Psoas muscle (tissue), 7 donors: ENCODE measurements at regions not wholly inside any gene's neighbourhood (a gene's known extent, or its start where the extent isn't known, plus 50 kb on each side); places are given as distances from the start of the nearest gene placed in this dataset.

Source experiments
- ATAC-seq, 4 donors: fragments of 200-7000 bp; cut with Tn5 transposase; one replicate each; pipeline ENCODE4 v1.9.1; 2020; ENCODE audit warnings: moderate library complexity in 3 of 4, mild to moderate bottlenecking in 2 of 4
- DNase-seq, 2 donors: peaks; one replicate each; pipeline ENCODE4 v3.0.0-alpha.2; 2020
- H3K27ac ChIP-seq: fragments of 200-600 bp; one replicate; pipeline ENCODE4 v1.8.0; 2022
- H3K27me3 ChIP-seq, 3 donors: fragments of 200-600 bp in 1 of 3; one replicate each; pipeline versions ENCODE4 v1.6.1 to v1.8.0; 2013 to 2022; ENCODE audit warnings: low read length in 2 of 3, mild to moderate bottlenecking in 2 of 3, moderate library complexity in 1 of 3; ENCODE audit not compliant: insufficient read depth in 3 of 3
- H3K36me3 ChIP-seq, 2 donors: fragments of 200-600 bp in 1 of 2; one replicate each; pipeline versions ENCODE4 v1.6.1 to v1.8.0; 2013 to 2022; ENCODE audit warnings: low read depth in 1 of 2, mild to moderate bottlenecking in 1 of 2, moderate library complexity in 1 of 2; ENCODE audit not compliant: insufficient read depth in 1 of 2
- H3K4me1 ChIP-seq: fragments of 200-600 bp; one replicate; pipeline ENCODE4 v1.8.0; 2022
- H3K4me3 ChIP-seq: fragments of 200-600 bp; one replicate; pipeline ENCODE4 v1.8.0; 2022; ENCODE audit warnings: mild to moderate bottlenecking
- H3K9me3 ChIP-seq: fragments of 200-600 bp; one replicate; pipeline ENCODE4 v1.8.0; 2022
- WGBS, 3 donors: extraction: QIAGEN DNeasy Blood & Tissue Kit; methylation state at CpG; one replicate each; pipeline versions ENCODE4 v1.1.6 to v1.1.7; 2013; 5-methylcytosine and 5-hydroxymethylcytosine counted together
- intact Hi-C, 2 donors: fragments of 100-400 bp; cut with DNase I; formaldehyde crosslinking; loops; one replicate each; pipeline versions ENCODE4 v1.11.0 to v1.14.2; 2022
- TF ChIP-seq, protein P1 (sequence below): fragments of 200-600 bp; IDR thresholded peaks from one replicate; pipeline ENCODE4 v1.8.0; 2022; ENCODE audit warnings: antibody characterized with exemption
- donor health status: healthy with polysubstance abuse.
- donor health status: DM: no; HTN: no; CAD: no; lungs with moderate emphysema.
- donor health status: Bipolar disorder and iron deficiency.
- donor health status: healthy.
- donor health status: DM: yes; HTN: yes; CAD: no.
- donor health status: DM: no; HTN: no; CAD: no.
- donor health status: DM: yes; HTN: yes; CAD: no.

DNA sequence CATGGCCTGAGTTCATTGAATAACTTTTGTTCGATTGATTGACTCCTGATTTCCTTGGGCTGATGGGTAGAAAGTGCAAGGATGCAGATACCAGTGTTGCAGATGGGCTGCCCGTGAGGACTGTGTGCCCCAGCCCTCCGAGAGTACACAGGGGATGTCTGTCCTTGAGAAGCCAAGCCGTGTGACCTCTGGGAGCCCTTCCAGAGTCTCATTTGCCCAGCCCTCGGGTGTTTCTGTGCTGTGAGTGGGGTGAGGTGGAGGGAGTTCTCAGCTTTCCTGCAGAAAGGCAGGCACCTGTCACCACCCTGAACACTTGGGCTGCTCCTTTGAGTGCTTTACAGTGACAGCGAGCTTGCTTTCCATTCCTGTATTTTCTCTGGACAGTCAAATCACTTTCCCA is 96.4 kb upstream of the CACNA1E start:
- 37 to 44% (median 42%) methylated on average over 6 of the region's 6 CpGs for WGBS, 3 donors
- DNase-seq (no peak), ATAC-seq (no peak)
- intact Hi-C loops = no loop called here
- Histone ChIP-seq H3K27me3 (peaks cover 0 to 5% (median 0%) of the 10 kb centered on the region in 3 donors), H3K27ac (no peak overlapping the region), H3K36me3 (no peaks in the 10 kb centered on the region), H3K4me3 (no peak overlapping the region), H3K4me1 (no peaks in the 10 kb centered on the region), H3K9me3 (no peaks in the 10 kb centered on the region)
- TF ChIP-seq, protein P1, sequence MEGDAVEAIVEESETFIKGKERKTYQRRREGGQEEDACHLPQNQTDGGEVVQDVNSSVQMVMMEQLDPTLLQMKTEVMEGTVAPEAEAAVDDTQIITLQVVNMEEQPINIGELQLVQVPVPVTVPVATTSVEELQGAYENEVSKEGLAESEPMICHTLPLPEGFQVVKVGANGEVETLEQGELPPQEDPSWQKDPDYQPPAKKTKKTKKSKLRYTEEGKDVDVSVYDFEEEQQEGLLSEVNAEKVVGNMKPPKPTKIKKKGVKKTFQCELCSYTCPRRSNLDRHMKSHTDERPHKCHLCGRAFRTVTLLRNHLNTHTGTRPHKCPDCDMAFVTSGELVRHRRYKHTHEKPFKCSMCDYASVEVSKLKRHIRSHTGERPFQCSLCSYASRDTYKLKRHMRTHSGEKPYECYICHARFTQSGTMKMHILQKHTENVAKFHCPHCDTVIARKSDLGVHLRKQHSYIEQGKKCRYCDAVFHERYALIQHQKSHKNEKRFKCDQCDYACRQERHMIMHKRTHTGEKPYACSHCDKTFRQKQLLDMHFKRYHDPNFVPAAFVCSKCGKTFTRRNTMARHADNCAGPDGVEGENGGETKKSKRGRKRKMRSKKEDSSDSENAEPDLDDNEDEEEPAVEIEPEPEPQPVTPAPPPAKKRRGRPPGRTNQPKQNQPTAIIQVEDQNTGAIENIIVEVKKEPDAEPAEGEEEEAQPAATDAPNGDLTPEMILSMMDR = no peak

DNA sequence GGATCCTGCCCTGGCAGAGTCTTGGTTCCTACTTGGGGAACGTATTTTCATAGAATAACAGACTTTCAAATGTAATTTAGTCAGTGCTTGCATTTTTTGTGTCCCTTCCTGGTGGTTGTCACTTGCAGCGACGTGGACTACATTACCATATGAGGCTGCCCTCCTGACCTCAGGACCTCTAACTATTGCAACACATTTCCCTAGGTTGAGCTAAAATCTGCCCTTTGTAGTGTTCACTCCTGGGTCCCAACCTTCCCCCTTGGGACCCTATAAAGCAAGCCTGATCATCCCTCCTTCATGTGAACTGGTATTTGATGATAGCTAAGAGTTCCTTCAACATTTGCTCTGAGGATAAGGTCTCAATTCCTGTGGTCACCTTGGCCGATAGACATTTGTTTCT is 95.6 kb upstream of the CACNA1E start:
- Histone ChIP-seq H3K27ac (no peak overlapping the region), H3K36me3 (no peaks in the 10 kb centered on the region), H3K4me3 (no peak overlapping the region), H3K9me3 (no peaks in the 10 kb centered on the region), H3K4me1 (no peaks in the 10 kb centered on the region), H3K27me3 (peaks cover 0 to 9% (median 0%) of the 10 kb centered on the region in 3 donors)
- TF ChIP-seq, protein P1 = no peak
- ATAC-seq (no peak), DNase-seq (no peak)
- intact Hi-C loops = no loop called here
- 81 to 85% (median 84%) methylated on average over 4 of the region's 4 CpGs for WGBS, 3 donors

- TF ChIP-seq, protein P1 = no peak
- H3K27ac ChIP-seq = no peak overlapping the region
Observed at GRCh38 chr1:181390410-181391077, 92.8 kb upstream of the CACNA1E start.

DNA sequence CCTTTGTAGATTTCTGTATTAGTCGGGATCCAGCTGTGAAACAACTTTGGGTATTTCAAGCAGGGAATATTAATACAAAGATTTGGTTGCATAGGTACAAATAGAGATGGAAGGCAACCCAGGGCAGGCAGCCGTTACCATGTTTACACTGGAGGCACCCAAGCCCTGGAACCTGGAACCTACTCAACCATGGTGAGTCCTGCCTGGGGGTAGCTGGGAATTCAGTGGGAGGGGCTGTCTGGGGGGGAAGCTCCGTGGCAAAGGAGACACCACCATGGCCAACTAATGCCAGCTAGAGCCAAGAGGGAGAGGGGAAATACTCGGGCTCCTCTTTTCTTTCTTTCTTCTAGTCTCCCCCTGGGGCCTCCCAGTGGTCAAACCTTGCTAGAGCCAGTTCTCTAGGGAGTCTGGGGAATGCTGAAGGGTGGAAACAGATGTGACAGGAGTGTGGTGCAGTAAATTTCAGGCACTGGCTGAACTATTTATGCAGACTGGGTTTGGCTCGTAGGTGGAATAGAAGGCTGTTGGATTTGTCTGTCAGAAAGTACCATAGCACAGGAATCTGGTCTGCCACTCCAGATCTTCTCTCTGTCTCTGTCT is 91.9 kb upstream of the CACNA1E start:
- Histone ChIP-seq H3K4me1 (no peaks in the 10 kb centered on the region), H3K4me3 (no peak overlapping the region), H3K9me3 (no peaks in the 10 kb centered on the region), H3K36me3 (no peaks in the 10 kb centered on the region), H3K27me3 (peaks cover 0 to 14% (median 0%) of the 10 kb centered on the region in 3 donors), H3K27ac (no peak overlapping the region)
- no peak for DNase-seq
- TF ChIP-seq, protein P1 = no peak
- ATAC-seq = peak in 1 of 4 donors; percentile 38
- intact Hi-C loops = no loop called here
- WGBS, 3 donors = 17 to 26% (median 23%) methylated on average over 5 of the region's 5 CpGs

More at GRCh38 chr1:181390410-181391077, 92.8 kb upstream of the CACNA1E start:
- peak in 2 of 4 donors; percentile 46 to 51 for ATAC-seq
- peaks cover 0 to 14% (median 0%) of the 10 kb centered on the region in 3 donors for H3K27me3 ChIP-seq
- H3K4me3 ChIP-seq = no peak overlapping the region
- no peaks in the 10 kb centered on the region for H3K36me3 ChIP-seq
- DNase-seq = no peak
- intact Hi-C loops = no loop called here
- H3K9me3 ChIP-seq = no peaks in the 10 kb centered on the region
- WGBS, 3 donors = 20 to 27% (median 24%) methylated on average over 8 of the region's 8 CpGs
- H3K4me1 ChIP-seq = no peaks in the 10 kb centered on the region
